T-helper 1 cell treated with Interleukin-12 subunit alpha and Interleukin-12 subunit beta and Interleukin-4 antibody, amounts not matched to agents 30 ng/mL and 1 ng/mL, for 36 hours (primary cell): ENCODE measurements at regions not wholly inside any gene's neighbourhood (a gene's known extent, or its start where the extent isn't known, plus 50 kb on each side); places are given as distances from the start of the nearest gene placed in this dataset.

Experiments
- intact Hi-C: fragments of 100-400 bp; cut with micrococcal nuclease; formaldehyde crosslinking; loops from one replicate; pipeline ENCODE4 v1.15.1; 2024

DNA sequence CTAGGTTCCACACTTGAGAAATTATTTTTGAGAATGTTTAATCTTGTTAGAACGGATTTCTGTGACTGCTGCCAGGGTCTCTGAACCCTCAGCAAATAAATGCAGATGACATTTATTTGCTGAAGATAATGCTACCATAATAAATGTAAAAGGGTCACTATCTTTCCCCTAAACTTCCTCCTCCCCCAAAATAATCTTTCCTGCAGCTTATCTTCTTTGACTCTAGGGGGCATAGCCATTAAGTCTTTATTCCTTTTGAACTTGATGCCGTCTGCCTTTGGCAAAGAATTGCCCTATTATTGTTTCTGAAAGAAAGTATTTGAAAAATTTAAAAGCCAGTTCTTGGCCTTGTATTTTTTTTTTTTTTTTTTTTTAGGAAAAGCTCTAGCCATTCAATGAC lies 63.6 kb upstream of the ACSL3 start:
- intact Hi-C loops: loop anchor here (1.0 to 2.0 kb wide), 2 partner anchors 106 to 142 kb away; no protein-coding TSS in a partner anchor

DNA sequence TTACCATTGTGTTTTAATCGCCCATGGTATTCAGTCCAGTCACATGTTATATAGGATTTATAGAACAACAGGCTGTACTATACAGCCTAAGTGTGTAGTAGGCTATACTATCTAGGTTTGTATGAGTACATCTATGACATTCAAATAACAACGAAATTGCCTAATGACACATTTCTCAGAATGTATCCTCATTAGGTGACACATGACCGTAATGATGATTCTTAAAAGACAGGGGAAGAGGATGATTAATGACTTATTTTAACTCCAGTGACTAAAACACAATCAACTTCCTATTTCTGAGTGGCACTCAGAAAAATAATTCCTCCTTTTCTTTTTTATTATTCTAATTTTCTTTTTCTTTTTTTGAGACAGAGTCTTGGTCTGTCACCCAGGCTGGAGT lies 63.0 kb upstream of the ACSL3 start:
- intact Hi-C loops: loop anchor here (1.0 to 2.0 kb wide), 2 partner anchors 105 to 141 kb away; no protein-coding TSS in a partner anchor

DNA sequence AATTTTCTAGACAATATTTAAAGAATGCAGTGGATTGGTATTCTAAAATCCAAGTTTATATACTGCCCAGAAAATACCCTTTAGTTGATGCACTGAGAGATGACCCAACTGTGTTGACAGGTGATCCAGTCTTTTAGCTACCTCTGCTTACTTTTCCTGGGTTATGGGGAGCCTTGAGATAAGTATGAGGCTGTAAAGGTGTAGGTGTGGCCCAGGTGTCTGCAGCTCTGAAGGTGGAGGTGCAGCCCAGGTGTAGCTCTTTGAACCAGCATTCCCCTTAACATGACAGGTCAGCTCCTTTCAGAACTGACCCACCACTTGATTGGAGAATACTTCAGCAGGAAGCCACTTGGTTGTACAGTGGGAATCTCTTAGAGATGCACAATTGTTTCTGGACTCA lies 62.3 kb upstream of the ACSL3 start:
- intact Hi-C loops: no loop called here

DNA sequence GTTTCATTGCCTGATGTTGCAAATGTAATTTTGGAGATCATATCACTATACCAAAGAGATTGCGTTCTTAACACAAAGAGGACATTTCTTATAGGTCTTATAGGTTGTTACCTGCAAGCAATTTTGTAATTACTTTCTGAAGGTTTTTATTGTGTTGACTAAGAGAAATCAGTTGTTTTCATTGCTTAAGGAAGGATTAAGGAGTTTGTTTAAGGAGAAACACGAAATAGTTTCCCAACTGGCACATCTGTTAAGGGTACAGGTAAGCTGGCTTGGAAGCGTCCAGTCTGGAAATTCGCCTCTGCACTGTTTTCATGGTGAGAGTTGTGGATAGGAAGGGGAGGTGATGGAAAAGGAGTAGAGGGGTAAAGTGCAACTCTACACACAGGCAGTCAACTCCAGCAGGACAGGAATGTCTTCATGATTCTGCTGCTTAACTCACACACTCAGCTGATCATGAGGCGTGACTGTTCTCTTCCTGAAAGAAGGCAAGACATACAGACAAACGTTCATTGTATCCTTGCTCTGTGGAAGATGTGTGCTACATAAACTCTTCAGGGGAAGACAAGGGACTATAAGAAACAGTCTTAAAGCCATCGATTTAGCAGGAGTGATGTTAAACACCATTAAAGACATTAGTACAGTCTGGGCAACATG lies 61.4 kb upstream of the ACSL3 start:
- intact Hi-C loops: no loop called here

DNA sequence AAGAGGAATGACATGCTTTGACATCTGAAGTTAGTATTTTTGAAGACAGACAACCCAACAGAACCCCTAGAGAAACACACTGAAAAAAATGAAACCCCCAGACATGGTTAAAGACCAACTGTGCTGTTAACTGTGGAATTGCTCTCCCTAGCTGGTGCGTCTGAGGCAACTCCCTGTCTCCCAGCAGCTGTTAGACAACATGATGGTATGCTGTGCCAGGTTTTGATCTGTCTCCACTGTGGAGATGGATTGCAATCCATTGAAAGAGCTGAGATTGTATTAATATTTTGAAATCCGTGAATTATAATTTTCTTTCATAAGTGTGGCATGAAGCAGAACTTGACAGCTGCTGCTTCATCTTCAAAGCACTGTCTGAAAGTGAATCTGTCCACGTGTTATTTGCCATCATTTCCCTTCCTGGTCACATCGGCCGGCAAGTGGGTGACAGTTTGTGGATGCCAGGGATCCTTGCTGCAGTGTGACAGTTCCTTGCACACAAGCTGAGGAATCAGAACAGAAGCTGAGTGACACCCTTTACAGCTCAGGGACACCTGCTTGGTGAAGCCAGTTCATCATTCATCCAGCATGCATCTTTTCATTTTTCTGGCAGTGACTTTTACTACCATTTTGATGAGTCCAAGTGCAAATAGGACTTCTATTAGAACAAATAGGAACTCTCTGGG lies 58.2 kb upstream of the ACSL3 start:
- intact Hi-C loops: no loop called here

DNA sequence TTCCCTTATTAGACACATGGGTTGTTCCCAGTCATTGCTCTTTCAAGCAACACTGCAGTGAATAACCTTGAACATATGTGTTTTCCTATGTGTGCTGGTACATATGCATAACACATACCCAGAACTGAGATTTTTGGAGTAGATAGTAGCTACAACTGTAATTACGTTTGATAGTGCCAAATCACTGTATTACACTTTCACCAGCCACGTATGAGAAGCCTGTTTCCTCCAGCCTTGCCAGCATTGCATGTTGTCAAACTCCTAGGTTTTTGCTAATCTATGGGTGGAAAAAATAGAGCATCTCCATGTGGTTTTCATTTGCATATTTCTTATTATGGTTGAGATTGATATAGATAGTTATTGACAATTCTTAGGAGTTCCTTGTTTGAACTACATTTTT lies 56.5 kb upstream of the ACSL3 start:
- intact Hi-C loops: no loop called here

DNA sequence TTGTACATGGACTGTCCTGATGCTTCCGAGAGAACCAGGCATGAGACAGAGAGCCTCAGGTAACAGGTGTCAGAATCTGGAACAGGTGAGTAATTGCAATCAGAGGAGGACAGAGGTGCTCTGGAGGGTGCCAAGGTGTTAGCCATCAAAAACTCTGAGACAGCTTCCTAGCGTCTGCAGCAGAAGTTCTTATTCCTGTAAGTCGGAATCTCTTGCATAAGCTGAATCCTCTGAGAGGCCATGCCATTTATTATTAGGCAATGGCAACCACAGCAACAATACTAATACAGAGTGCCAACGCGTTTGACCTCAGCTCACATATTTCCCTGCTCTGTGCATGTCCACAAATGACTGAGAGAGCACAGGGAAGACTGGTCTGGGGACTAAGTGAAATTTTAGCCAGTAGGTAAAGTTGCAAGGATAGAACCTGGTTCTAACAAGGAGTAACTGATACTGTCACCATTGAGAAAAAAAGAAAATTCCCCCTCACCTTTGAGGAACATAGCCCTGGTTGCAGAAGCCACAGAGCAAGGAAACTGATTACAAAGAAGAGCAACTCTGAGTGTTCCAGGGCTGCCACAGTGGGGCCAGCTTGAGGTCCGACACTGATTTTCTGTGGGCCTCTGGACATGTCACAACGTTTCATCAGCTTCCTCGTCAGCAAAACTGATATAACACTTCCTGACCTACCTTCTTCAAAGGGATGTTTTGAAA lies 55.1 kb upstream of the ACSL3 start:
- intact Hi-C loops: no loop called here

DNA sequence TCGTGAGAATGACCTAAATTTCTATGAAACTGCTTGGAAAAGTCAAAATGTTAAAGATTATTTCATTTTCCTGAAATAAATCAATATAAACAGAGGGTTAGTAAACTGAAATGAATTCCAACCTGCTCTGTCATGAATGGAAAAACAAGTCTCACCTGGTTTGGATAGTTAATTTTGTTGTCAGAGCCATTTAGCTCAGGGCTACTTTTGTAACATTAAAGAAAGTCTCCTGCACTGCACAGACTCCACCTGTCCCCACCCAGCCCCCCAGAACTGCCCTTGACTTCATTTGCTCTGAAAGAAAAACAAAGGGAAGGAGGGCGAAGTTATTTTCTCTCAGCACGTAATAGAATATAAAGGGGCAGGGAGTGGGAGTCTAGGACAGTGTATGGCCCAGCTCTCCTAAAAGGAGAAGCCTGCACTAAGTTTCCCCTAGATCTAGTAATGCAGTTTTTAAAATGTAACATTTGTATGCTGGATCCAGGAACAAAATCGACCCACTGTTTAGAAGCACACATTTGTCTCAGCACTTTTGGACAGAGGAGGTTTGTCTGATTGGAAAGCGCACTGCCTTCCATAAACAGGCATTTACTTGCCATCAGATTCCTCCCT lies 54.2 kb upstream of the ACSL3 start:
- intact Hi-C loops: no loop called here

DNA sequence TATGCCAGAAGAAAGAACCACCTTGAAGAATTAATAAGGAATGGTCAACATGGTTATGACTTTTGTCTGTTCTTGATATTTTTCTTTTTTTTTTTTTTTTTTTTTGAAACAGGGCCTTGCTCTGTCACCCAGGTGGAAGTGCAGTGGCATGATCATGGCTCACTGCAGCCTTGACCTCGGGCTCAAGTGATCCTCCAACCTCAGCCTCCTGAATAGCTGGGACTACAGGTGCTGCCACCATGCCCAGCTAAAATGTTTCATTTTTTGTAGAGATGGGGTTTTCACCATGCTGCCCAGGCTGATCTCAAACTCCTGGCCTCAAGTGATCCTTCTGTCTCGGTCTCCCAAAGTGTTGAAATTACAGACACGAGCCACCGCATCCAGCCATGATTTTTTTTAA lies 53.4 kb upstream of the ACSL3 start:
- intact Hi-C loops: no loop called here

DNA sequence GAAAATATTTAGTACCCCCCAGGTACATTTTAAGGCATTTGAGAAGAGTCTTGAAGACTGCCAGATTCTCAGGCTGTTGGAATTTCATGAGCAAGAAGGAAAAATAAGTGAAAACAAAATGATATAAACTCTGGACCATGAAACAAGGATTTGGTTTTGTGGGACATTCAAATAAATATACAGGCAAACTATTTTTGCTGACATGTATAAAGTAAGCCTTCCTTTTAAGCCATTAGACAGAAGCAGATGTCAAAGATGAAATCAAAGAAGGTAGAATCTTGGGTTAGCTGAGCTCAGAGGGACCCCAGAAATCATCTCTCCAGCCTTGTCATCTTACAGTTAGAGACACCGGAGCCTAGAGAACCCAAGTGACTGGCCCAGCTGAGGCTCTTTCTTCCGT lies 51.3 kb upstream of the ACSL3 start:
- intact Hi-C loops: no loop called here

DNA sequence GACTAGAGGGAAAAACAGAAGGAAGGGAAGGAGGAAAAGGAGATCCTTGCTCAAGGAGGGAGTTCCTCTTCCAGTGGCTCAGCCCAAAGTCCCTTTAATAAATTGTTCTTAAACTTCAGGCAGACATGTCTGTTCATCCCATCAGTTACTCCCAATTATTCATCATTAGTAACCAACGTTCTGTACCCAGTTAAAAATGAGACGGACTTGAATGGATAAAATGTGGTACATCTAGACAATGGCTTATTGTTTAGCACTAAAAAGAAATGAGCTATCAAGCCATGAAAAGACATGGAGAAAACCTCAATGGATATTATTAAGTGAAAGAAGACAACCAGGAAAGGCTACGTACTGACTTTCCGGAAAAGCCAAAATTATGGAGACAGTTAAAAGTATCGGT lies 50.8 kb upstream of the ACSL3 start:
- intact Hi-C loops: no loop called here
